Activated CD8-positive, alpha-beta T cell treated with anti-CD3 and anti-CD28 coated beads, Interleukin-2, amount 10 ng/mL, durations not matched to agents 7 days and 5 days (primary cell): ENCODE measurements at regions not wholly inside any gene's neighbourhood (a gene's known extent, or its start where the extent isn't known, plus 50 kb on each side); places are given as distances from the start of the nearest gene placed in this dataset.

Experiments
- ATAC-seq: fragments of 150-1000 bp; cut with Tn5 transposase; one replicate; pipeline ENCODE4 v1.10.0; 2021; ENCODE audit warnings: moderate library complexity
- CTCF ChIA-PET: fragments of 350-600 bp; sonication (Branson Sonifier 250); formaldehyde crosslinking; loops from one replicate; lab custom pipeline; 2021; ENCODE audit warnings: antibody characterized with exemption; lab: Charles Lee
- POLR2A ChIA-PET: fragments of 350-600 bp; sonication (Branson Sonifier 250); formaldehyde crosslinking; loops from one replicate; lab custom pipeline; 2021; ENCODE audit warnings: antibody characterized with exemption; lab: Charles Lee
- DNase-seq: peaks from one replicate; pipeline ENCODE4 v3.0.0-alpha.2; 2020
- H3K27ac Mint-ChIP-seq: one replicate; pipeline ENCODE4 v1.8.0; 2021; ENCODE audit warnings: mild to moderate bottlenecking, mixed read lengths
- H3K27me3 Mint-ChIP-seq: one replicate; pipeline ENCODE4 v1.8.0; 2021; ENCODE audit warnings: low read depth, mixed read lengths
- H3K36me3 Mint-ChIP-seq: one replicate; pipeline ENCODE4 v1.8.0; 2021; ENCODE audit warnings: low read depth, mixed read lengths
- H3K4me1 Mint-ChIP-seq: one replicate; pipeline ENCODE4 v1.8.0; 2021; ENCODE audit warnings: low read depth, mixed read lengths
- H3K4me3 Mint-ChIP-seq: one replicate; pipeline ENCODE4 v1.8.0; 2021; ENCODE audit warnings: mild to moderate bottlenecking, mixed read lengths
- H3K9me3 Mint-ChIP-seq: one replicate; pipeline ENCODE4 v1.8.0; 2022; ENCODE audit warnings: mixed read lengths; ENCODE audit not compliant: insufficient read depth

DNA sequence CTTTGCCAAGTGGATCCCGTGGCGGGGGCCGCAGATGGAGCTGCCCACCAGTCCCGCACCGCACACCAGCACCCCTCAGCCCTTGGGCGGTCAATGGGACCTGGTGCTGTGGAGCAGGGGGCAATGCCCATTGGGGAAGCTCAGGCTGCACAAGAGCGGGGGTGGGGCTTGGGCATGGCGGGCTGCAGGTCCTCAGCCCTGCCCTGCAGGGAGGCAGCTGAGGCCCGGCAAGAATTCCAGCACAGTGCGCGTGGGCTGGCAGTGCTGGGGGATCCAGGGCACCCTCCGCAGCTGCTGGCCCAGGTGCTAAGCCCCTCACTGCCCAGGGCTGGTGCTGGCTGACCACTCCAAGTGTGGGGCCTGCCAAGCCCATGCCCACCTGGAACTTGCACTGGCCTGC, 136.2 kb upstream of the ANKRD30A start:
- no peak for ATAC-seq

DNA sequence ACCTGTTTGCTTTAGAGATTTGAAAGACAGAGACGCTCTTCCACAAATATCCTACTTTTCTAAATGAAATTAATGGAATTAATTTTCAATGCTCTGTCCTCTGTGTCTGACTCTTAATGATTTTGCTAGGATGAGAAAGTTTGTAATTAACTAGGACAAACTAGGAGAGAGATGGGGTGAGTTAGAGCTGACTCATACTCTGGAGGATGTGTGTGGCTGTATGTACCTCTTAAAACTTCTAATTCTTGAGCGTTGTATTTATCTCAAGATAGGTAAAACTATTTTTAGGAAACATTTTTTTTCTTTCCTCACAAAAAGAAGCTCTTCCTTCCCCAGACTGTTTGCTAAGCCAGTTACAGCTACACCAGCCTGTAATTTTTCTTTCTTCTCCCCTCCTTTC, 178.8 kb upstream of the ANKRD30A start:
- no peaks in the 10 kb centered on the region for H3K36me3 Mint-ChIP-seq
- POLR2A ChIA-PET, result no interaction called here

More for the DNA sequence above, 136.2 kb upstream of the ANKRD30A start:
- no peak for DNase-seq
- Mint-ChIP-seq H3K4me1 (no peaks in the 10 kb centered on the region), H3K4me3 (no peak overlapping the region), H3K9me3 (peaks cover 17% of the 10 kb centered on the region), H3K36me3 (no peaks in the 10 kb centered on the region), H3K27me3 (no peaks in the 10 kb centered on the region), H3K27ac (no peak overlapping the region)
- ChIA-PET POLR2A (no interaction called here), CTCF (no interaction called here)

DNA sequence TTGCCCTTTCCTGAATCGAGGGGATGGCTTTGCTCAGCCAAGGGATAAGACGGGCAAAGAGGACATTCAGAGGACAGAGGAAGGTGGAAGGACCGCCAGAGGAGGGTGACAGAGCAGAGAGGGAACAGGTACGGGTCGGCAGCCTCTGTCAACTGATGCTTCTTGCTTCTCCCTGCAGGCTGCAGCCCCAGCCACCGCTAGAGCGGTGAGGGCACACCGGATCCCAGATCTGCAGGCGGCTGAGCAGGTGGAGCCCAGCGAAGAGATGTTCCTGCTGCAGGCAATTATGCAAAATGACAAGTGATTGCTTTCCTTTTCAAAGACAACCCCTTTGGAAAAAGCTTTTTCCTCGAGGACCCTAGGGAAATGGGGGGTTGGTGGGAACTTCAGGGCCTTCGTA, 181.9 kb upstream of the ANKRD30A start:
- ChIA-PET CTCF (no interaction called here), POLR2A (no interaction called here)
- no peak for DNase-seq
- Mint-ChIP-seq H3K9me3 (peaks cover 21% of the 10 kb centered on the region), H3K4me3 (no peak overlapping the region), H3K4me1 (no peaks in the 10 kb centered on the region), H3K27me3 (no peaks in the 10 kb centered on the region), H3K27ac (no peak overlapping the region), H3K36me3 (no peaks in the 10 kb centered on the region)
- no peak for ATAC-seq

More for the DNA sequence above, 178.8 kb upstream of the ANKRD30A start:
- CTCF ChIA-PET, result no interaction called here
- H3K9me3 Mint-ChIP-seq, result peaks cover 21% of the 10 kb centered on the region
- DNase-seq (no peak), ATAC-seq (no peak)
- no peaks in the 10 kb centered on the region for H3K27me3 Mint-ChIP-seq
- no peak overlapping the region for H3K27ac Mint-ChIP-seq
- H3K4me1 Mint-ChIP-seq, result no peaks in the 10 kb centered on the region
- H3K4me3 Mint-ChIP-seq, result no peak overlapping the region

DNA sequence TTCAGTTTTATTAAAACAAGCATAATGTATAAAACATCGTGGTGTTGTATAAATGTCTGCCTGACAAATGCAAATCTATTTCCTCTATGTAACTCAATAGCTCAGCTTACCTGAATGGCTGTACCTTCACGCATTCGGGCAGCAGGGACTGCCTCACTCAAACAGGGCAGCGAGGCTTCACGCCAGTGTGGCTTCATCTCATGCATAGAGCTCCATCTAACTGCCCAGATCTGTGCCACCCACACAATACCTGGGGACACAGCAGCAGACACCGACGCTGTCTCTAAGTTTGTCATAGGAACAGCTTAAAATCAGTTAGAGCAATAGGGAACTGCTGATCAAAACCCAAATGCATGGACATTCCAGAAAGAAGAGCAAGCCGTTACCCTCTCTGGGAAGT, 182.8 kb upstream of the ANKRD30A start:
- DNase-seq (no peak), ATAC-seq (no peak)
- H3K36me3 Mint-ChIP-seq, result no peaks in the 10 kb centered on the region
- H3K9me3 Mint-ChIP-seq, result peaks cover 21% of the 10 kb centered on the region
- ChIA-PET CTCF (no interaction called here), POLR2A (no interaction called here)
- no peaks in the 10 kb centered on the region for H3K4me1 Mint-ChIP-seq
- H3K27ac Mint-ChIP-seq, result no peak overlapping the region
- H3K4me3 Mint-ChIP-seq, result no peak overlapping the region
- no peaks in the 10 kb centered on the region for H3K27me3 Mint-ChIP-seq

DNA sequence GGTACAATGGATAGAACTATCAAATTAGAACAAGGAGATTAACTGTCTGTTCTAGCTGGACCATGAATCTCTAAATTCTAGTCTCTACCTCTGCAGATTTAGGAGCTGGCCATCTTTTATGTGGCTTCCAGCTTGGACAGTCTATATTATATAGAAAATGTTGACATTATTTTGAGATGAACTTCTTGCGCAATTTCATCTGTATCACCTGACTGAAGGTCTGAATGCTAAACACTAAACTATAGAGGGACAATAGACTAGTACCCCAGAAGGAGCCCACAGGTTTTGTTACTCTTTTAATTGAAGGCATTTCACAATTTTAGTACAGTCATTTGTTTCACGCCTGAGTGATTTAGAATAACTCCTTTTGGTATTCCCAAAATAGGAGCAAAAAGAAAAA, 222.4 kb upstream of the ANKRD30A start:
- ATAC-seq (no peak), DNase-seq (no peak)
- no peak overlapping the region for H3K27ac Mint-ChIP-seq
- H3K27me3 Mint-ChIP-seq, result no peaks in the 10 kb centered on the region
- H3K9me3 Mint-ChIP-seq, result no peaks in the 10 kb centered on the region
- no peak overlapping the region for H3K4me3 Mint-ChIP-seq
- ChIA-PET POLR2A (no interaction called here), CTCF (no interaction called here)
- no peaks in the 10 kb centered on the region for H3K4me1 Mint-ChIP-seq
- H3K36me3 Mint-ChIP-seq, result no peaks in the 10 kb centered on the region

DNA sequence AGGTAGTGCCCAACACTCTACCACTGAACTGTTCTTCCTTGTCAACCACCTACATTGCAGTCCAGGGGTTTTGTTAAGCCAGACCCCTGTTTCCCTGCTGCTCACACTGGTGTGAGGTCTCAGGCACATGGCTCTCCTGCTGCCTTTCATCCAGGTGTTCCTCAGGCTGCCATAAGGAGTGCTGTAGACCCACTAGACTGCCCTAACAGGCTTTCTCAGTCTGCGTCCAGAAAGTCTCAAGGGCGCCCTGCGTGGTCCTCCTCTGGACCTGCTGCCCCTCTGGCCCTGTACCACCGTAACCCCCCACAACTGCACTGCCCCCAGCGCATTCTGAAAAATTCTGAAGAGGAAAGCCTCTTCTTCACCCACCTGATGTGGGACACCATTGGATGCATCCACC, 225.7 kb upstream of the ANKRD30A start:
- ATAC-seq (no peak), DNase-seq (no peak)
- Mint-ChIP-seq H3K36me3 (no peaks in the 10 kb centered on the region), H3K4me3 (no peak overlapping the region), H3K27ac (no peak overlapping the region), H3K27me3 (no peaks in the 10 kb centered on the region), H3K9me3 (no peaks in the 10 kb centered on the region), H3K4me1 (no peaks in the 10 kb centered on the region)
- ChIA-PET CTCF (no interaction called here), POLR2A (no interaction called here)

DNA sequence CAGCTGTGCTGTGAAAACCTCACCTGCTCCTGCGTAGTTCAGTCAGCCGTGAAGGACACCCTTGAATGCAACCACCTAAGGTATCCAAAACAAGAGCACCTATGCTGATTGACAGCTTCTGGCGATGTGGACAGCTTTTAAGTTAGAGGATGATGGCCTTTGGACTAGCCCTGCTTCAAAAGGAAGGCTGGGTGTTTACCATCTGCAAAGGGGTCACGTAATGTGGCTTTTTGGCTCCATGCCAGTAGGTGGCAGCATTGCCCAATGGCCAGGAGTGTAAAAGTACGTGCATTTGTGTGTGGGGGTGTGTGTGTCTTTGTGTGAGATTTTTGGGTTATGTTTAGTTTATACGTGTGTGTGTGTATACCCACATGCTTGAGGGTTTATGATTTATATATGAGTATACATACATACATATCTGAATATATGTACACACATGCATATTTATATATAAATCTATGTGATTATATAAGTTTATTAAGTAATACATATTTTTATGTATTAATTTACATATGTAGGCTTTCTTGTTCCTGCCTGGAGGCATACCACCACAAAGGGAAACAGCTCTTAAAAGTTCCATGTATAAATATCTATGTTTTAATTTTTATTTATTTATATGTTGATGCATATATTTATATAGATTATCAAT, 236.3 kb upstream of the ANKRD30A start:
- CTCF ChIA-PET, result no interaction called here
- Mint-ChIP-seq H3K9me3 (no peaks in the 10 kb centered on the region), H3K36me3 (no peaks in the 10 kb centered on the region), H3K4me1 (no peaks in the 10 kb centered on the region), H3K27me3 (no peaks in the 10 kb centered on the region), H3K27ac (no peak overlapping the region), H3K4me3 (no peak overlapping the region)
- no peak for ATAC-seq
- peak; percentile 54 for DNase-seq
- POLR2A ChIA-PET, result no interaction called here

DNA sequence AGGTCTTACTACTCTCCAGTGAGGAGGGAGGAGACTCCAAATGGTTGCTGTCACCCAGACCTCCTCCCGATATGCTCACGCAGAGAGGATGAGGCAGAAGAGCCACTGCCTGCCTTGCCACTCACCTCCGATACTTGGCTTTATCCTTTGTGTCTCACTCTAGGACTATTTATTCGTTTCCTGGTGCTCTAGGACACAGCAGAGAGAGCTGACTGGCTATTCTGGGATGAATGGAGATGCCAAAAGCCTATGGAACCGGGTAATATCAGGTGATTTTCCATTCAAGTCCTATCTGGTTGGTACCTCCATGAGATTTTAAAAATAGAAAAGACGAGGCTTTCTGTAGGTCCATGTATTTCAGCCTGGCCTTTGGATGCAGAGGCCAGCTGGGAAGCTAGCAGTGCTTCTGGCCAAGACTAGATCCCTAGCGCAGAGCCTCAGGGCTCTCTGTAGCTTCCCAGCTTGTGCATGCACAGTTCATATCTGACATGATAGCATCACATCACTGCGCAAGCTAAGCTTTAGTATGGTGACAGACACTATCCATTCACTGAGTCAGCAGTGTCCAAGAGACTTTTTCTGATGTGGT, 239.0 kb upstream of the ANKRD30A start:
- DNase-seq (no peak), ATAC-seq (no peak)
- H3K27me3 Mint-ChIP-seq, result no peaks in the 10 kb centered on the region
- no peaks in the 10 kb centered on the region for H3K9me3 Mint-ChIP-seq
- H3K36me3 Mint-ChIP-seq, result no peaks in the 10 kb centered on the region
- POLR2A ChIA-PET, result no interaction called here
- no peaks in the 10 kb centered on the region for H3K4me1 Mint-ChIP-seq
- H3K27ac Mint-ChIP-seq, result no peak overlapping the region
- H3K4me3 Mint-ChIP-seq, result no peak overlapping the region
- CTCF ChIA-PET, result no interaction called here

DNA sequence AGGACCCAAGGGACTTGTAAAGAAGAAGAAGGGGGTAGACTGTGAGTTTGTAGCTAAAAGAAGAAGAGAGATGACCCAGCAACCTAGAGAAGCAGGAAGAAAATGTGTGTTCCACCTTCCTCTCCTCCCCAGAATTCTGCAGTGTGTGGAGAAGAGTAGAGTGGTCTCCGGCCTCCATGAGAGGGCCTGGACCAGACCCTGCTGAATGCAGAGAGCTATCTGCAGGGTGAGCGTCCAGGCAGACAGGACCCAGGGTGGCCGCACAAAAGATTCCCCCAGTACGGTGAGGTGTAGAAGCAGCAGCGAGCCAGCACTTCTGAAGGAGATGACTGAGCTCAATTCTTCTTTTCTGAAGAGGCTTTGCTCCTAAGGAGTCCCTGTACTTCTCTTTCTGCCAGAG, 239.7 kb upstream of the ANKRD30A start:
- no peak overlapping the region for H3K27ac Mint-ChIP-seq
- ATAC-seq (no peak), DNase-seq (no peak)
- H3K4me3 Mint-ChIP-seq, result no peak overlapping the region
- ChIA-PET CTCF (no interaction called here), POLR2A (no interaction called here)
- no peaks in the 10 kb centered on the region for H3K9me3 Mint-ChIP-seq
- no peaks in the 10 kb centered on the region for H3K36me3 Mint-ChIP-seq
- H3K4me1 Mint-ChIP-seq, result no peaks in the 10 kb centered on the region
- H3K27me3 Mint-ChIP-seq, result no peaks in the 10 kb centered on the region

DNA sequence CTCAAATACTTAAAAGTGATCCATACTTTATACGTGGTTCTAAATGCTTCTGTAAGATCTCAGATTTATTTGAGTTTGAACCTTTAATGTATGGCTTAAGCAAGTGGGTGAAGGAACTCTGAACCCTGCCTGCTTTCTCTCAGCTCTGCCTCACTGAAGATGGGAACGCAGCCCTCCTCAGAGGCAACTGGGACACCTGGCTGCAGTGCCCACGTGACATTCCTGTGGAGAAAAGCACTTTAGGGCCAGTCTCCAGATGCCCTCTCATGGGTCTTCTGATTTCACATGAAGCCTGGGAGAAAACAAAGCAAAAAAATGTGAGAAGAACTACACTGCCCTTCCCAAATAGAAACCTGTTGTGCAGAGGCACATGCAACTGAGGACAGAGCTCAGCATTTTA, 242.6 kb upstream of the ANKRD30A start:
- no peaks in the 10 kb centered on the region for H3K27me3 Mint-ChIP-seq
- DNase-seq, result no peak
- ChIA-PET POLR2A (no interaction called here), CTCF (no interaction called here)
- no peaks in the 10 kb centered on the region for H3K4me1 Mint-ChIP-seq
- no peaks in the 10 kb centered on the region for H3K9me3 Mint-ChIP-seq
- H3K4me3 Mint-ChIP-seq, result no peak overlapping the region
- H3K27ac Mint-ChIP-seq, result no peak overlapping the region
- no peaks in the 10 kb centered on the region for H3K36me3 Mint-ChIP-seq
- ATAC-seq, result no peak

DNA sequence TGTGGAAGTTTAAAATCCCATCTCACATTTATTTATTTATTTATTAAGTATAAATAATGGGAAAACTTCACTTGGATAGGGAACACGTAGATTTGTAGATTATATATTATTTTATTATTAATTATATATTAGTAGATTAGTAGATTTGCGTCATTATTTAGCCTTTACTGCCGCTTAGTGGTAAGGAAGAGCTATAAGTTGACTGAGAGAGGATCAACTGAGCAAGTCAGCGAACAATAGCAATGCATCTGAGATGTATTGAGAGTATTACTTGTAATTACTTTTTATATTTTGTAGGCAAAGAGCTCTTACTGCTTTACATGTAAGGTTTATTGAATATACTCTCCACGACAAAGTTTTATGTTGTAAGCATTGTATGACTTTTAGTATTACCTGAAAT, 244.5 kb upstream of the ANKRD30A start:
- ATAC-seq (no peak), DNase-seq (no peak)
- H3K9me3 Mint-ChIP-seq, result no peaks in the 10 kb centered on the region
- POLR2A ChIA-PET, result interaction anchor here (0.6 kb wide), 1 partner anchor 368 kb away, joined by 3 read pairs; no protein-coding TSS in a partner anchor
- no peaks in the 10 kb centered on the region for H3K4me1 Mint-ChIP-seq
- no peaks in the 10 kb centered on the region for H3K27me3 Mint-ChIP-seq
- H3K4me3 Mint-ChIP-seq, result no peak overlapping the region
- CTCF ChIA-PET, result interaction anchor here (1.8 kb wide), 1 partner anchor 1246 kb away, joined by 6 read pairs; no protein-coding TSS in a partner anchor
- no peaks in the 10 kb centered on the region for H3K36me3 Mint-ChIP-seq
- H3K27ac Mint-ChIP-seq, result no peak overlapping the region

DNA sequence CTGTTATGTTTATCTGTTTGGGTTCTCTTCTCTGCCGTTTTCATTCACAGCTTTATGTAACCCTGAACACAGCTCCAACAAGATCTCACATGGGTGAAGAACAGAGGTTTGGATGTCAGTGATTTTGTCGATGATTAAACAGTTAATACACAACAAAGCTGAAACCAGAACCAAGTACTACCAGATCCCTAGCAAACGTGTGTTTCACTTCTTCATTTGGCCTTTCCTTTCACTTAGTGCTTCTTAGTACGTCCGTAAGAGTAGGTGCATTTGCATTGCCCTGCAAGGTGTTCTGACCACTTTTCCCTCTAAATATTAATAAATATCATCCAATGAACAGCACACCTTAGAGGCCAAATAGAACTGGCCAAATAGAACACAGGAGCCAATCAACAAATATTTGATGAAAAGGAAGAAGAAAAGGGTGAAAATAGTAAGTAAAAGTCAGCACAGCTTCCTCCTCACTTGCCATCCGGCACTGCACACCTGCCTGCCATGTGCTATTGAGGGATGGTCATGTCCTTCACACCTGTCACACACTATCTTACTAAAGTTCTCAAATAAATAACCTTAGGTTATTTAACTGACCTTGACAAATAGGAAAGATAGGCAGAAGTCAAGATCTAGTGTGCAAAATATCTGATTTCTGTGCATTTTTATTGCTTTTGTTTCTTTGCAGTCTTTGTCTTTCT, 252.6 kb upstream of the ANKRD30A start:
- POLR2A ChIA-PET, result no interaction called here
- Mint-ChIP-seq H3K27ac (no peak overlapping the region), H3K9me3 (no peaks in the 10 kb centered on the region), H3K4me1 (no peaks in the 10 kb centered on the region), H3K27me3 (no peaks in the 10 kb centered on the region), H3K4me3 (no peak overlapping the region), H3K36me3 (no peaks in the 10 kb centered on the region)
- DNase-seq (no peak), ATAC-seq (no peak)
- CTCF ChIA-PET, result no interaction called here
